HepG2 (cell line): ENCODE measurements at regions not wholly inside any gene's neighbourhood (a gene's known extent, or its start where the extent isn't known, plus 50 kb on each side); places are given as distances from the start of the nearest gene placed in this dataset.

Experiments used
- ATAC-seq: fragments of 200-7000 bp; cut with Tn5 transposase; 3 replicates; pipeline ENCODE4 v1.9.1; 2020; ENCODE audit warnings: mild to moderate bottlenecking, moderate library complexity
- BruUV-seq: library from RNA; stranded (reverse); fragments of 400-500 nt; replicated peaks from 2 replicates; lab custom pipeline; 2021; lab: Mats Ljungman, UMichigan
- CTCF ChIA-PET: fragments of 300-600 bp; formaldehyde crosslinking; extraction: SDS; loops from one replicate; lab custom pipeline; 2021; ENCODE audit warnings: low total read pairs, inconsistent platforms, low intra/inter-chr PET ratio; lab: Yijun Ruan, JAX
- POLR2A ChIA-PET: fragments of 350-600 bp; sonication (Branson Sonifier 250); formaldehyde crosslinking; loops from one replicate; lab custom pipeline; 2020; ENCODE audit warnings: antibody characterized with exemption, inconsistent platforms; lab: Yijun Ruan, JAX
- DNase-seq: peaks from one replicate; pipeline ENCODE4 v3.0.0-alpha.2; 2015; ENCODE audit warnings: low spot score
- FAIRE-seq: peaks from 3 replicates; lab custom pipeline; 2011; peaks lifted over from hg19 to GRCh38; lab: Jason Lieb, UNC
- H2AFZ ChIP-seq: one replicate; pipeline ENCODE4 v1.6.1; 2011; ENCODE audit warnings: low read length, inconsistent platforms
- H3K27ac ChIP-seq: fragments of 300-600 bp; 3 replicates; pipeline ENCODE4 v1.8.0; 2011; ENCODE audit warnings: mixed run types, mild to moderate bottlenecking, mixed read lengths, low read length, inconsistent platforms; ENCODE audit not compliant: insufficient read depth; ENCODE audit errors: extremely low read length
- H3K27me3 ChIP-seq, 2 experiments: fragments of 200-600 bp in 1 of 2; 2 replicates in 1 of 2; 3 replicates in 1 of 2; pipeline versions ENCODE4 v1.6.0 to v1.8.0; 2011; ENCODE audit warnings: low read length in 2 of 2, mild to moderate bottlenecking in 2 of 2, moderate library complexity in 2 of 2, inconsistent platforms in 1 of 2; ENCODE audit not compliant: insufficient read depth in 2 of 2, control insufficient read depth in 1 of 2
- H3K36me3 ChIP-seq, 2 experiments: fragments of 200-600 bp in 1 of 2; replicated peaks in 1 of 2; 2 replicates in 1 of 2; 3 replicates in 1 of 2; pipeline versions ENCODE4 v1.5.1 to v1.8.0; 2011; ENCODE audit warnings: low read length in 2 of 2, inconsistent platforms in 1 of 2; ENCODE audit not compliant: insufficient read depth in 2 of 2, control insufficient read depth in 1 of 2
- H3K4me1 ChIP-seq: 2 replicates; pipeline ENCODE4 v1.5.1; 2012; ENCODE audit warnings: low read length, inconsistent platforms; ENCODE audit not compliant: insufficient read depth
- H3K4me2 ChIP-seq: 2 replicates; pipeline ENCODE4 v1.6.0; 2011; ENCODE audit warnings: low read depth, low read length, inconsistent platforms
- H3K4me3 ChIP-seq, 3 experiments: fragments of 200-600 bp in 1 of 3; sonication (generic), shearing (Covaris generic) in 1 of 3; replicated peaks in 1 of 3; 2 replicates each; pipeline ENCODE4 v1.5.1; 2011 to 2016; ENCODE audit warnings: low read length in 3 of 3, inconsistent platforms in 2 of 3, low read depth in 2 of 3, mild to moderate bottlenecking in 2 of 3, control low read depth in 1 of 3, mixed read lengths in 1 of 3; ENCODE audit not compliant: insufficient read depth in 1 of 3
- H3K79me2 ChIP-seq: one replicate; pipeline ENCODE4 v1.6.1; 2011; ENCODE audit warnings: low read length, inconsistent platforms; ENCODE audit not compliant: insufficient read depth
- H3K9ac ChIP-seq: 2 replicates; pipeline ENCODE4 v1.6.0; 2011; ENCODE audit warnings: mild to moderate bottlenecking, low read depth, low read length, inconsistent platforms; ENCODE audit not compliant: insufficient read depth
- H3K9me3 ChIP-seq: 2 replicates; pipeline ENCODE4 v1.5.1; 2012; ENCODE audit warnings: mild to moderate bottlenecking, low read length
- H4K20me1 ChIP-seq: 2 replicates; pipeline ENCODE4 v1.6.0; 2011; ENCODE audit warnings: inconsistent platforms, mild to moderate bottlenecking, low read length, moderate library complexity; ENCODE audit not compliant: insufficient read depth
- CHCHD3 ChIP-seq: sonication (generic); formaldehyde crosslinking; IDR thresholded peaks from 2 replicates; pipeline ENCODE4 v1.8.0; 2022; ENCODE audit warnings: mild to moderate bottlenecking, missing genetic modification reagents, moderate library complexity
- ELF1 ChIP-seq: sonication (generic); formaldehyde crosslinking; IDR thresholded peaks from 2 replicates; pipeline ENCODE4 v1.4.0; 2020; ENCODE audit warnings: missing genetic modification reagents
- GTF3A ChIP-seq: sonication (generic); formaldehyde crosslinking; conservative IDR thresholded peaks from 2 replicates; pipeline ENCODE4 v1.4.0; 2020; ENCODE audit warnings: mild to moderate bottlenecking, missing genetic modification reagents
- KLF13 ChIP-seq: sonication (generic); formaldehyde crosslinking; IDR thresholded peaks from 2 replicates; pipeline ENCODE4 v1.4.0; 2020; ENCODE audit warnings: mild to moderate bottlenecking, missing genetic modification reagents
- NFYB ChIP-seq: sonication (generic); formaldehyde crosslinking; IDR thresholded peaks from 2 replicates; pipeline ENCODE4 v1.4.0; 2020; ENCODE audit warnings: missing genetic modification reagents
- SYNCRIP ChIP-seq: fragments of 200-400 bp; formaldehyde crosslinking; IDR thresholded peaks from 2 replicates; pipeline ENCODE4 v1.6.1; 2018; ENCODE audit warnings: mild to moderate bottlenecking, low read depth, low read length; ENCODE audit not compliant: insufficient read depth
- ZNF326 ChIP-seq: sonication (generic); formaldehyde crosslinking; IDR thresholded peaks from 2 replicates; pipeline ENCODE4 v1.4.0; 2020; ENCODE audit warnings: missing genetic modification reagents, borderline replicate concordance
- ZNF329 ChIP-seq: sonication (generic); formaldehyde crosslinking; IDR thresholded peaks from 2 replicates; pipeline ENCODE4 v1.9.0; 2021; ENCODE audit warnings: low read depth, mild to moderate bottlenecking, missing genetic modification reagents
- ZNF75D ChIP-seq: sonication (generic); formaldehyde crosslinking; IDR thresholded peaks from 2 replicates; pipeline ENCODE4 v1.8.1; 2023; ENCODE audit warnings: missing genetic modification reagents, mild to moderate bottlenecking, borderline replicate concordance
- WGBS: methylation state at CpG from one replicate; pipeline ENCODE4 v1.1.6; 2017; ENCODE audit warnings: low lambda C conversion rate; 5-methylcytosine and 5-hydroxymethylcytosine counted together
- in situ Hi-C: cut with HindIII; loops from 2 replicates; pipeline ENCODE4 v1.10.0; 2017; ENCODE audit warnings: low pct_unique_long_range_greater_than_20kb; ENCODE audit not compliant: extremely low pct_ligation_motif_present
- intact Hi-C: fragments of 100-400 bp; cut with micrococcal nuclease; formaldehyde crosslinking; loops from one replicate; pipeline ENCODE4 v1.10.0; 2022; ENCODE audit not compliant: unreplicated experiment
- TF ChIP-seq, protein P1 (sequence below): IDR thresholded peaks from 2 replicates; pipeline ENCODE4 v1.6.1; 2016
- TF ChIP-seq, protein P2 (sequence below): IDR thresholded peaks from 2 replicates; pipeline ENCODE4 v1.6.1; 2018; ENCODE audit warnings: missing genetic modification reagents, mild to moderate bottlenecking, missing compliant biosample characterization
- TF ChIP-seq, protein P3 (sequence below), 2 experiments: fragments of 450-650 bp in 1 of 2; sonication (generic) in 1 of 2; formaldehyde crosslinking; IDR thresholded peaks; 2 replicates each; pipeline versions ENCODE4 v1.5.0 to v1.8.0; 2020 to 2022; ENCODE audit warnings: mild to moderate bottlenecking in 1 of 2, missing genetic modification reagents in 1 of 2
- TF ChIP-seq, protein P4 (sequence below): sonication (generic); formaldehyde crosslinking; IDR thresholded peaks from 2 replicates; pipeline ENCODE4 v1.5.0; 2020; ENCODE audit warnings: mild to moderate bottlenecking, missing genetic modification reagents

DNA sequence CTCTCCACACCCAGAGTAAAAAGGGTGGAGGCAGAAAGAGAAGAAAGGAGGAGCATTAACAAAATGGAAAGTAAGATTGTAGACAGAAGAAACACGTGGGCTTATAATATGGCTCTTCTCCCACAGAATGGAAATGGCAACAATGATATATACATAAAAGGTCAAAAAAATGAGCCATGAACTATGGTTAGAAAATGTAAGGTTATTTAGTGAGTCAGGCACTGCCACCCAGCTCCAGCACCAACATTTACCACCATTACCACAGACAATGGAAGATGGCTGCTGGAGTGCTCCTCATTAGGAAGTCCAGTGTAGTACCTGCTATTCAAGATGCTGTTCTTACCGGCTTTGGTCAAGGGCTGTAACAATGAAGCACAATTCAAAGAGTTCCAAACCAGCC, 258.0 kb downstream of the ZEB2 start:
- FAIRE-seq (no peak), DNase-seq (no peak), ATAC-seq (no peak)
- H3K4me1 ChIP-seq, result no peaks in the 10 kb centered on the region
- CTCF ChIA-PET, result no interaction called here
- H3K4me3 ChIP-seq, result no peak overlapping the region
- no TSS peak for BruUV-seq
- no peaks in the 10 kb centered on the region for H3K36me3 ChIP-seq
- POLR2A ChIA-PET, result no interaction called here
- TF ChIP-seq, protein P1, sequence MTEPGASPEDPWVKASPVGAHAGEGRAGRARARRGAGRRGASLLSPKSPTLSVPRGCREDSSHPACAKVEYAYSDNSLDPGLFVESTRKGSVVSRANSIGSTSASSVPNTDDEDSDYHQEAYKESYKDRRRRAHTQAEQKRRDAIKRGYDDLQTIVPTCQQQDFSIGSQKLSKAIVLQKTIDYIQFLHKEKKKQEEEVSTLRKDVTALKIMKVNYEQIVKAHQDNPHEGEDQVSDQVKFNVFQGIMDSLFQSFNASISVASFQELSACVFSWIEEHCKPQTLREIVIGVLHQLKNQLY (CRISPR knock-in tag), result no peak
- TF ChIP-seq GTF3A, result no peak
- TF ChIP-seq KLF13 (CRISPR knock-in tag), result no peak
- TF ChIP-seq CHCHD3 (CRISPR knock-in tag), result no peak
- TF ChIP-seq ELF1 (CRISPR knock-in tag), result no peak
- TF ChIP-seq NFYB, result no peak
- TF ChIP-seq ZNF329 (CRISPR knock-in tag), result no peak
- TF ChIP-seq, protein P2, sequence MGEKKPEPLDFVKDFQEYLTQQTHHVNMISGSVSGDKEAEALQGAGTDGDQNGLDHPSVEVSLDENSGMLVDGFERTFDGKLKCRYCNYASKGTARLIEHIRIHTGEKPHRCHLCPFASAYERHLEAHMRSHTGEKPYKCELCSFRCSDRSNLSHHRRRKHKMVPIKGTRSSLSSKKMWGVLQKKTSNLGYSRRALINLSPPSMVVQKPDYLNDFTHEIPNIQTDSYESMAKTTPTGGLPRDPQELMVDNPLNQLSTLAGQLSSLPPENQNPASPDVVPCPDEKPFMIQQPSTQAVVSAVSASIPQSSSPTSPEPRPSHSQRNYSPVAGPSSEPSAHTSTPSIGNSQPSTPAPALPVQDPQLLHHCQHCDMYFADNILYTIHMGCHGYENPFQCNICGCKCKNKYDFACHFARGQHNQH, result no peak
- no peak for TF ChIP-seq SYNCRIP
- no peak for TF ChIP-seq ZNF75D (CRISPR knock-in tag)
- TF ChIP-seq, protein P3, sequence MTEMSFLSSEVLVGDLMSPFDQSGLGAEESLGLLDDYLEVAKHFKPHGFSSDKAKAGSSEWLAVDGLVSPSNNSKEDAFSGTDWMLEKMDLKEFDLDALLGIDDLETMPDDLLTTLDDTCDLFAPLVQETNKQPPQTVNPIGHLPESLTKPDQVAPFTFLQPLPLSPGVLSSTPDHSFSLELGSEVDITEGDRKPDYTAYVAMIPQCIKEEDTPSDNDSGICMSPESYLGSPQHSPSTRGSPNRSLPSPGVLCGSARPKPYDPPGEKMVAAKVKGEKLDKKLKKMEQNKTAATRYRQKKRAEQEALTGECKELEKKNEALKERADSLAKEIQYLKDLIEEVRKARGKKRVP (CRISPR knock-in tag; IDR thresholded peaks at IDR 0.05), result no peak
- TF ChIP-seq ZNF326 (CRISPR knock-in tag), result no peak
- TF ChIP-seq, protein P4, sequence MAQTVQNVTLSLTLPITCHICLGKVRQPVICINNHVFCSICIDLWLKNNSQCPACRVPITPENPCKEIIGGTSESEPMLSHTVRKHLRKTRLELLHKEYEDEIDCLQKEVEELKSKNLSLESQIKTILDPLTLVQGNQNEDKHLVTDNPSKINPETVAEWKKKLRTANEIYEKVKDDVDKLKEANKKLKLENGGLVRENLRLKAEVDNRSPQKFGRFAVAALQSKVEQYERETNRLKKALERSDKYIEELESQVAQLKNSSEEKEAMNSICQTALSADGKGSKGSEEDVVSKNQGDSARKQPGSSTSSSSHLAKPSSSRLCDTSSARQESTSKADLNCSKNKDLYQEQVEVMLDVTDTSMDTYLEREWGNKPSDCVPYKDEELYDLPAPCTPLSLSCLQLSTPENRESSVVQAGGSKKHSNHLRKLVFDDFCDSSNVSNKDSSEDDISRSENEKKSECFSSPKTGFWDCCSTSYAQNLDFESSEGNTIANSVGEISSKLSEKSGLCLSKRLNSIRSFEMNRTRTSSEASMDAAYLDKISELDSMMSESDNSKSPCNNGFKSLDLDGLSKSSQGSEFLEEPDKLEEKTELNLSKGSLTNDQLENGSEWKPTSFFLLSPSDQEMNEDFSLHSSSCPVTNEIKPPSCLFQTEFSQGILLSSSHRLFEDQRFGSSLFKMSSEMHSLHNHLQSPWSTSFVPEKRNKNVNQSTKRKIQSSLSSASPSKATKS (CRISPR knock-in tag), result no peak
- no peak overlapping the region for H2AFZ ChIP-seq
- H4K20me1 ChIP-seq, result no peaks in the 10 kb centered on the region
- intact Hi-C loops (no loop called here), in situ Hi-C loops (no loop called here)
- H3K79me2 ChIP-seq, result no peaks in the 10 kb centered on the region
- WGBS, result 48% methylated on average over 2 of the region's 2 CpGs
- no peak overlapping the region for H3K9ac ChIP-seq
- no peaks in the 10 kb centered on the region for H3K27me3 ChIP-seq
- no peak overlapping the region for H3K4me2 ChIP-seq
- peaks cover 14% of the 10 kb centered on the region; the same call in 1 of the 2 replicates for H3K9me3 ChIP-seq
- H3K27ac ChIP-seq, result no peak overlapping the region
